Caco-2 (cell line): ENCODE measurements at regions not wholly inside any gene's neighbourhood (a gene's known extent, or its start where the extent isn't known, plus 50 kb on each side); places are given as distances from the start of the nearest gene placed in this dataset.

ENCODE experiments used
- BruUV-seq: library from RNA; stranded (reverse); fragments of 400-500 nt; replicated peaks from 2 replicates; lab custom pipeline; 2021; lab: Mats Ljungman, UMichigan
- CTCF ChIA-PET: fragments of 300-600 bp; sonication (Branson Sonifier 250); formaldehyde crosslinking; loops from one replicate; lab custom pipeline; 2022; ENCODE audit warnings: antibody characterized with exemption; lab: Charles Lee
- POLR2A ChIA-PET: fragments of 300-600 bp; sonication (Branson Sonifier 250); formaldehyde crosslinking; loops from one replicate; lab custom pipeline; 2022; ENCODE audit warnings: antibody characterized with exemption; lab: Charles Lee
- DNase-seq, 2 experiments: peaks; one replicate each; pipeline versions ENCODE4 v3.0.0 to v3.0.0-alpha.2; 2020 to 2022
- H3K27me3 ChIP-seq: replicated peaks from 2 replicates; pipeline ENCODE4 v1.6.0; 2011; ENCODE audit warnings: low read length; ENCODE audit not compliant: control insufficient read depth, insufficient read depth
- H3K36me3 ChIP-seq: 2 replicates; pipeline ENCODE4 v1.5.1; 2011; ENCODE audit warnings: low read length; ENCODE audit not compliant: control insufficient read depth, insufficient read depth
- H3K4me1 ChIP-seq: fragments of 250-450 bp; sonication (Bioruptor Pico); 2 replicates; pipeline ENCODE4 v1.5.1; 2020; ENCODE audit warnings: mild to moderate bottlenecking
- H3K4me3 ChIP-seq: 2 replicates; pipeline ENCODE4 v1.5.1; 2011; ENCODE audit warnings: low read depth, mild to moderate bottlenecking, control low read depth, low read length
- H3K9me3 ChIP-seq: fragments of 250-450 bp; sonication (Bioruptor Pico); 2 replicates; pipeline ENCODE4 v1.5.1; 2020; ENCODE audit warnings: mild to moderate bottlenecking, moderate library complexity
- H3K27ac Mint-ChIP-seq: one replicate; pipeline ENCODE4 v1.8.0; 2022; ENCODE audit warnings: mixed read lengths; ENCODE audit not compliant: unreplicated experiment
- H3K27me3 Mint-ChIP-seq: one replicate; pipeline ENCODE4 v1.8.0; 2022; ENCODE audit warnings: mixed read lengths; ENCODE audit not compliant: insufficient read depth, unreplicated experiment
- H3K36me3 Mint-ChIP-seq: one replicate; pipeline ENCODE4 v1.8.0; 2022; ENCODE audit warnings: mild to moderate bottlenecking, mixed read lengths; ENCODE audit not compliant: insufficient read depth, unreplicated experiment
- H3K4me1 Mint-ChIP-seq: one replicate; pipeline ENCODE4 v1.8.0; 2022; ENCODE audit warnings: low read depth, mixed read lengths; ENCODE audit not compliant: unreplicated experiment
- H3K4me3 Mint-ChIP-seq: one replicate; pipeline ENCODE4 v1.8.0; 2022; ENCODE audit warnings: mild to moderate bottlenecking, moderate library complexity, mixed read lengths; ENCODE audit not compliant: unreplicated experiment
- H3K9me3 Mint-ChIP-seq: one replicate; pipeline ENCODE4 v1.8.0; 2022; ENCODE audit warnings: mixed read lengths; ENCODE audit not compliant: unreplicated experiment
- CTCF ChIP-seq, 2 experiments: fragments of 200-600 bp in 1 of 2; IDR thresholded peaks; 1 replicate in 1 of 2; 2 replicates in 1 of 2; pipeline versions ENCODE4 v1.5.1 to v1.8.0; 2011 to 2022; ENCODE audit warnings: antibody characterized with exemption in 1 of 2, control low read depth in 1 of 2, inconsistent platforms in 1 of 2, low read depth in 1 of 2, low read length in 1 of 2, mild to moderate bottlenecking in 1 of 2, moderate library complexity in 1 of 2; ENCODE audit not compliant: insufficient read depth in 1 of 2, severe bottlenecking in 1 of 2, unreplicated experiment in 1 of 2
- intact Hi-C: fragments of 100-400 bp; cut with micrococcal nuclease; formaldehyde crosslinking; loops from one replicate; pipeline ENCODE4 v1.10.0; 2022; ENCODE audit not compliant: unreplicated experiment

DNA sequence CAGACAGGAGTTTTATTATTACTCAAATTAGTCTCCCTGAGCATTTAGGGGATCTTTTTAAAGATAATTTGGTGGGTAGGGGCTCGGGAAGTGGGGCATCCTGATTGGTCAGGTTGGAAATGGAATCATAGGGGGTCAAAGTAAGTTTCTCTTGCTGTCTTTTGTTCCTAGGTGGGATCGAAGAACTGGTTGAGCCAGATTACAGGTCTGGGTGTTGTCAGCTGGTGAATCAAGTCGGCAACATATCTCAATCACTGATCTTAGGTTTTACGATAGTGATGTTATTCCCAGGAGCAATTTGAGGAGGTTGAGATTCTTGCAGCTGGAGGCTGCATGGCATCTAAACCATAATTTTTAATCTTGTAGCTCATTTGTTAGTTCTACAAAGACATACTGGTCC, 629.5 kb upstream of the AMOT start:
- Histone ChIP-seq H3K4me3 (no peak overlapping the region), H3K27me3 (no peaks in the 10 kb centered on the region), H3K4me1 (no peaks in the 10 kb centered on the region), H3K9me3 (no peaks in the 10 kb centered on the region), H3K36me3 (no peaks in the 10 kb centered on the region)
- H3K9me3 Mint-ChIP-seq = no peaks in the 10 kb centered on the region
- ChIA-PET POLR2A (no interaction called here), CTCF (no interaction called here)
- no peak overlapping the region for H3K27ac Mint-ChIP-seq
- peak in 1 of 2 experiments; percentile 1 for DNase-seq
- BruUV-seq = no TSS peak
- H3K4me3 Mint-ChIP-seq = no peak overlapping the region
- H3K4me1 Mint-ChIP-seq = no peaks in the 10 kb centered on the region
- TF ChIP-seq CTCF (IDR thresholded peaks at IDR 0.05; ENCODE audit: insufficient read depth in 1 of 2, low read depth in 1 of 2, low read length in 1 of 2, severe bottlenecking in 1 of 2, unreplicated experiment in 1 of 2) = no peak
- intact Hi-C loops = no loop called here
- no peaks in the 10 kb centered on the region for H3K27me3 Mint-ChIP-seq
- H3K36me3 Mint-ChIP-seq = no peaks in the 10 kb centered on the region

DNA sequence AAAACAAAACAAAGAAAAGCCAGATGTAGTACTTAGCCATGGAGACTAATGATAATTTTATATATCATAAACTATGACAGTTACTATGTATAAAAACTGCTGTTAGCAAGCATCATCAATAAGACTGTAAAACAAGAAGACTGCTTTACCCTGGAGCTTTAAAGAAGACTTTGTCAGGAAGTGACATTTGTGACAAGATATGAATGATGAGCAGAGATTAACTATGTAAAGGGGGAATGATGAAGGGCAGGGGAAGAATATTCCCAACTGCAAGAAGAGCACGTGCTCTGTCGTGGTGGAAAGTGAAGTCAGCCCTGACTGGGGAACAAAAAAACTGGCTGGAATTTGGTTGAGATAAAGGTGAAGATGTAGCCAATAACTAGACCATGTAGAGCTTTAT, 617.1 kb upstream of the AMOT start:
- Mint-ChIP-seq H3K9me3 (no peaks in the 10 kb centered on the region), H3K4me1 (no peaks in the 10 kb centered on the region), H3K27me3 (no peaks in the 10 kb centered on the region), H3K27ac (no peak overlapping the region), H3K4me3 (no peak overlapping the region), H3K36me3 (no peaks in the 10 kb centered on the region)
- Histone ChIP-seq H3K4me3 (no peak overlapping the region), H3K9me3 (no peaks in the 10 kb centered on the region), H3K4me1 (no peaks in the 10 kb centered on the region), H3K27me3 (no peaks in the 10 kb centered on the region), H3K36me3 (no peaks in the 10 kb centered on the region)
- no peak for TF ChIP-seq CTCF (IDR thresholded peaks at IDR 0.05; ENCODE audit: insufficient read depth in 1 of 2, low read depth in 1 of 2, low read length in 1 of 2, severe bottlenecking in 1 of 2, unreplicated experiment in 1 of 2)
- CTCF ChIA-PET = no interaction called here
- DNase-seq = no peak
- no TSS peak for BruUV-seq
- intact Hi-C loops = no loop called here
- POLR2A ChIA-PET = no interaction called here

DNA sequence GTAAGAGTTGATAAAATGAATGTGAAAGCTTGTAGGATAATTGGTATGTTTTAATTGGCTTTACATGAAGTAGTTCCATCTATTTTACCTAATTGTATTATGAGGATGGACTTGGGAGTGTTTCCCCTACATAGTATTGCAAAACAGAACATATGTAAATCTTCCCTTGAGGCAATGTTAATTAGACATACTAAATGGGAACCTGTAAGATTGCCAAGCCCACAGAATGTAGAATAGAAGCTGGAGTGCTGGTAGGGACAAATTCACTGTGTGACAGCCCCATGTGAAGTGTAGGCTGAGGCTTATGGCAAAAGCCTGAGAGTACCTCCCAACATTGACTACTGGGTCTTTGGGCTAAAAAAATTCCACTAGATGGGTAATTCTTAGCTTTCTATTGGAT, 615.0 kb upstream of the AMOT start:
- H3K36me3 ChIP-seq = no peaks in the 10 kb centered on the region
- Mint-ChIP-seq H3K4me3 (no peak overlapping the region), H3K9me3 (no peaks in the 10 kb centered on the region), H3K36me3 (no peaks in the 10 kb centered on the region), H3K27ac (no peak overlapping the region), H3K27me3 (no peaks in the 10 kb centered on the region), H3K4me1 (no peaks in the 10 kb centered on the region)
- no peak for TF ChIP-seq CTCF (IDR thresholded peaks at IDR 0.05; ENCODE audit: insufficient read depth in 1 of 2, low read depth in 1 of 2, low read length in 1 of 2, severe bottlenecking in 1 of 2, unreplicated experiment in 1 of 2)
- H3K4me1 ChIP-seq = no peaks in the 10 kb centered on the region
- no peaks in the 10 kb centered on the region for H3K27me3 ChIP-seq
- no peaks in the 10 kb centered on the region for H3K9me3 ChIP-seq
- H3K4me3 ChIP-seq = no peak overlapping the region
- ChIA-PET CTCF (no interaction called here), POLR2A (no interaction called here)
- BruUV-seq = no TSS peak
- intact Hi-C loops = no loop called here
- DNase-seq = no peak
